ENCODE measurements at regions not wholly inside any gene's neighbourhood (a gene's known extent, or its start where the extent isn't known, plus 50 kb on each side); places are given as distances from the start of the nearest gene placed in this dataset.

DNA sequence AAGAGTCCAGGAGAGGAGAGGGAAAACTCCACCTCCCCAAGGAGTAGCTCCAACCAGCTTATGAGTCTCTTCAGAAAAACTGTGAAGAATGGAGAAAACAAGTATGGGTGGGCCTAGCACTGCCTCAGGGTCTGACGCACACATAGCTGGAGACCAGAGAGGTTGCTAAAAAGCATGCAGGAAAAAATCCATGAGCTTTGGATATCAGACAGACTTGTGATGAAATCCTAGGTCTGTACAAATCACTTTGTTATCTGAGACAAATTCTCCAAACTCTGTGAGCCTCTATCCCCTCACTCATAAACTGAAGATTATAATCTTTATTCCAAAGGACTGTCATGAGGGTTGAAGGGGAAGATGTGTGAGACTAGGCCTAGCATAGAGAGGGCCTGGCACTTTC is 141.5 kb upstream of the FGGY start:
- no peak for DNase-seq (ENCODE audit: low spot score)
- TF ChIP-seq CTCF (IDR thresholded peaks at IDR 0.05; ENCODE audit: extremely low read depth, insufficient read depth, missing control alignments), result no peak
- in situ Hi-C loops (cut with MboI; ENCODE audit: low pct_unique_long_range_greater_than_20kb, low sequenced_read_pairs, unreplicated experiment), result no loop called here

DNA sequence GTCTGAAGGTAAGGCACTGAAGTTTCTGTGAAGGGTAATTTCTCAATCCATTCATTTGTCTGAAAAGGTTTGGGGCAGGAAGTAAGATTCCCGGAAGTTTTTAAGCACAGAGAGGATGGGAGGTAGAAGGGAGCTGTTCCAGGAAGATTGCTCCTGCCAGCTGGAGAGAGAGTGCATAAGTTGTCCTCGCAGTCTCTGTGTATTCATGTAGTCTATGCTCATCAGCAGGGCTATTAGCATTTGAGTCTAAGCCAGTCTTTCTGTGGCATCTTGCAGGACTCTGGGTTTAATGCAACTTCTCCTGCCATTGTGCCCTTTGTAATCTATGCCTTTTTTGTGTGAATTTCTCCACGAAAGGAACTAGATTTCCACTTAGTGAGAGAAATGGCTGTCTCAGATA is 140.8 kb upstream of the FGGY start:
- DNase-seq (ENCODE audit: low spot score), result no peak
- no peak for TF ChIP-seq CTCF (IDR thresholded peaks at IDR 0.05; ENCODE audit: extremely low read depth, insufficient read depth, missing control alignments)
- in situ Hi-C loops (cut with MboI; ENCODE audit: low pct_unique_long_range_greater_than_20kb, low sequenced_read_pairs, unreplicated experiment), result no loop called here

GRCh38 chr1:59156526-59157199 is 140.2 kb upstream of the FGGY start:
- no peak for TF ChIP-seq CTCF (IDR thresholded peaks at IDR 0.05; ENCODE audit: extremely low read depth, insufficient read depth, missing control alignments)
- in situ Hi-C loops (cut with MboI; ENCODE audit: low pct_unique_long_range_greater_than_20kb, low sequenced_read_pairs, unreplicated experiment), result no loop called here
- no peak for DNase-seq (ENCODE audit: low spot score)

DNA sequence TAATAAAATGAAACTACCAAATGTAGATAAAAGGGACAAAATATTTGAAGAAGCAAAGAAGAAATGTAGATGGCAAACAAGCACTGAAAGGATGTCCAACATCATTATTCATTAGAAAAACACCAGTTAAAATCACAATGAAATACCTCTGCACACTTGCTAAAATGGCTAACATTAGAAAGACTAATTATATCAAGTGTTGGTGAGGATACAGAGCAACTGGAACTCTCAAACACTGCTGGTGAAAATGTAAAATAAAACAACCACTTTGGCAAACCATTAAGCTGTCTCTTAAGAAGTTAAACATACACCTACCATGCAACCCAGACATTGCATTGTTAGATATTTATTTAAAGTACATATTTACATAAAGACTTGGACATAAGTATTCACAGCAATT is 138.6 kb upstream of the FGGY start:
- DNase-seq (ENCODE audit: low spot score), result no peak
- in situ Hi-C loops (cut with MboI; ENCODE audit: low pct_unique_long_range_greater_than_20kb, low sequenced_read_pairs, unreplicated experiment), result no loop called here
- TF ChIP-seq CTCF (IDR thresholded peaks at IDR 0.05; ENCODE audit: extremely low read depth, insufficient read depth, missing control alignments), result no peak

DNA sequence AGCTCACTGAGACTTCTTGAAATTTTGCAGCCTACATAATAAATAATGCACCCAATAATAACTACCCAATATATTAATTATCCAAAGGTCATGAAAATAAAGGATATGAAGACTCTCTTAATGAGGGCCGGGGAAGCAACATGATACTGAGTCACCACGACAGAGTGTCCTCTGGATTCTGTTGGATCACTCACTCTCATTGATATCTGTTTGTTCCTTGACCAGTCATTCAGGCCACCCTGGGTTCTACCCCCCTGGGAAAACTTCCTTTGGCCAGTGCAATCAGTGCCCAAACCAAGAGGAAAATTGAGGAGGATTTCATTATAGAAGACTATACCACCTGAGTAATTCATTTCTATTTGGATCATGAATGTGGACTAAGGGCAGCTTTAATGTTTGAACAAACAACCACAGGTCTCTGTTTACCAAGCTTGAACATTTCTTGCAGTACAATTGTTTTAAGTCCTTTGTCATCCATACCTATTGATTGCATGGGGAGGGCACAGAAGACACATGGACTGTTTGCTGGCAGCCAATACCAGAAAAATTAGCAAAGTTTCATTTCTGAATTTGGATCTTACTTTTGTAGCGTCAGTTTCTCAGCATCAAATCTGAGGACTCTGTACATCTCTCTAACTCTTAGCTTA is 137.2 kb upstream of the FGGY start:
- no peak for TF ChIP-seq CTCF (IDR thresholded peaks at IDR 0.05; ENCODE audit: extremely low read depth, insufficient read depth, missing control alignments)
- in situ Hi-C loops (cut with MboI; ENCODE audit: low pct_unique_long_range_greater_than_20kb, low sequenced_read_pairs, unreplicated experiment), result no loop called here
- no peak for DNase-seq (ENCODE audit: low spot score)

- in situ Hi-C loops (cut with MboI; ENCODE audit: low pct_unique_long_range_greater_than_20kb, low sequenced_read_pairs, unreplicated experiment), result no loop called here
- no peak for TF ChIP-seq CTCF (IDR thresholded peaks at IDR 0.05; ENCODE audit: extremely low read depth, insufficient read depth, missing control alignments)
- DNase-seq (ENCODE audit: low spot score), result no peak
These were observed 135.8 kb upstream of the FGGY start for GRCh38 chr1:59161136-59161535.
